ENCODE measurements at regions not wholly inside any gene's neighbourhood (a gene's known extent, or its start where the extent isn't known, plus 50 kb on each side); places are given as distances from the start of the nearest gene placed in this dataset.

DNA sequence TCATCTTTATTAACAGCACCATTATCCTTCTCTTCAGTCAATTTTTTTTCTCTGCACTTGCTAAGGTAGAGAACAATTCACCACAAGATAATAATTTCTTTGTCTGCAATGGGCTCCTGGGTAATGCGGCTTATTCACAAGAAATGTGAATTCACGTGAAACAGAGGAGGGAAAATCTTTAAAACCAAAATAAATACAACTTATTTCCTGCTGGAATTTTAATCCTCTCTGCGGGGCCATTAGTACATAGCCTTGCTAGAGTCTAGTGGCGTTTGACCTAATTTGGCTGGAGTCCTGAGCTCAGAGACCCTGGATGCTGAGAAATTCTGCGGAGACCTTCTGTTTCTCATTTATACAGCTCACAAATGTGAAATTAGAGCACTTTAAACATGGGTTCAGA is 319.3 kb upstream of the MMADHC start:
- Histone ChIP-seq H3K27ac (ENCODE audit: low read depth in 2 of 2, low read length in 2 of 2) (no peak overlapping the region), H3K27me3 (ENCODE audit: control insufficient read depth in 2 of 2, insufficient read depth in 2 of 2, low read length in 2 of 2) (no peaks in the 10 kb centered on the region), H3K4me3 (ENCODE audit: low read length in 2 of 2) (no peak overlapping the region), H3K9me3 (ENCODE audit: control insufficient read depth in 2 of 2, low read length in 2 of 2) (no peaks in the 10 kb centered on the region), H3K9ac (ENCODE audit: low read depth in 1 of 2, low read length in 2 of 2) (no peak overlapping the region), H3K36me3 (ENCODE audit: control insufficient read depth in 2 of 2, insufficient read depth in 2 of 2, low read length in 2 of 2) (no peaks in the 10 kb centered on the region), H3K4me1 (ENCODE audit: control insufficient read depth in 2 of 2, insufficient read depth in 2 of 2, low read length in 2 of 2) (no peaks in the 10 kb centered on the region)

DNA sequence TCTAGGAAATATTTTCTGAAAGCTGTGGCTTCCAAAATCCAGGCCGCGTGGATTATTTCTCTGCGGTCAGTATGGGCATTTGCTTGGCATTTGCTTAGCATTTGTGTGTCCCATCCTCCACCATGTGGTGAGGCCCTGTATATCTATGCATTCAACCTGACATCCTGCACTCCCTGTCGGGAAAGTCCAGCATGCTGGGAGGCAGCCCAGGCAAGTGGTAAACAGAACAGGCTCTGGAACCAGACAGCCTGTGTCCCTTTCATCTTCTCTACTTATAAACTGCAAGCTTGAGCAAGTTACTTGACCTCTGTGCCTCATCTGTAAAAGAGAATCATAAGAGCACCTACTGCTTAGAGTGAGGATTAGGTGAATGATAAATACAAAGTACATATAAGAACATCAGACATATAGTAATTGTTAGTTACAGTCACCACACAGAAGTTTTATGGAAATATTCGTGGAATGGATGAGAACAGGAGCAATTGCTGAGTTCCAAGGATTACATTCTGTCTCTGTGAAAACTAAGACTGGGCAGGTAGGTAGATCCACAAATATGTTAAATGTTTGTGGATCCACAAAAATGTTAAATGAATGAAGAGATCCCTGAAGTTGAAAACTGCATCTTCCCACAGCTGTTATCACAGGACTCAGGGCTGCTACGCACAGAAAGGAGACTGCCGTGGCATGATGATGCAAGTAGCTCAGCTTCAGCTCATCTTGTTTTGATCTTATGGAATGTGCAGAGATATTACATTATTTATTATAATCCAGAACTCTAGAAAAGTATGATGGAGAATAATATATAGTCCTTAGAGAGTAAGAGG is 317.0 kb upstream of the MMADHC start:
- H3K4me1 ChIP-seq (ENCODE audit: control insufficient read depth in 2 of 2, insufficient read depth in 2 of 2, low read length in 2 of 2) = no peaks in the 10 kb centered on the region
- H3K36me3 ChIP-seq (ENCODE audit: control insufficient read depth in 2 of 2, insufficient read depth in 2 of 2, low read length in 2 of 2) = no peaks in the 10 kb centered on the region
- H3K9me3 ChIP-seq (ENCODE audit: control insufficient read depth in 2 of 2, low read length in 2 of 2) = no peaks in the 10 kb centered on the region

GRCh38 chr2:149903626-149904025 is 316.1 kb upstream of the MMADHC start:
- no peak overlapping the region for H3K27ac ChIP-seq (ENCODE audit: low read depth in 2 of 2, low read length in 2 of 2)
- H3K4me1 ChIP-seq (ENCODE audit: control insufficient read depth in 2 of 2, insufficient read depth in 2 of 2, low read length in 2 of 2) = no peaks in the 10 kb centered on the region
- no peaks in the 10 kb centered on the region for H3K36me3 ChIP-seq (ENCODE audit: control insufficient read depth in 2 of 2, insufficient read depth in 2 of 2, low read length in 2 of 2)

More for the DNA sequence above, 317.0 kb upstream of the MMADHC start:
- no peak overlapping the region for H3K27ac ChIP-seq (ENCODE audit: low read depth in 2 of 2, low read length in 2 of 2)
- no peak overlapping the region for H3K4me3 ChIP-seq (ENCODE audit: low read length in 2 of 2)
- no peaks in the 10 kb centered on the region for H3K27me3 ChIP-seq (ENCODE audit: control insufficient read depth in 2 of 2, insufficient read depth in 2 of 2, low read length in 2 of 2)
- no peak overlapping the region for H3K9ac ChIP-seq (ENCODE audit: low read depth in 1 of 2, low read length in 2 of 2)

GRCh38 chr2:149902081-149902480 is 314.5 kb upstream of the MMADHC start:
- H3K4me3 ChIP-seq (ENCODE audit: low read length in 2 of 2) = no peak overlapping the region
- no peaks in the 10 kb centered on the region for H3K36me3 ChIP-seq (ENCODE audit: control insufficient read depth in 2 of 2, insufficient read depth in 2 of 2, low read length in 2 of 2)
- no peak overlapping the region for H3K9ac ChIP-seq (ENCODE audit: low read depth in 1 of 2, low read length in 2 of 2)
- no peaks in the 10 kb centered on the region for H3K9me3 ChIP-seq (ENCODE audit: control insufficient read depth in 2 of 2, low read length in 2 of 2)
- H3K4me1 ChIP-seq (ENCODE audit: control insufficient read depth in 2 of 2, insufficient read depth in 2 of 2, low read length in 2 of 2) = no peaks in the 10 kb centered on the region
- H3K27ac ChIP-seq (ENCODE audit: low read depth in 2 of 2, low read length in 2 of 2) = no peak overlapping the region
- no peaks in the 10 kb centered on the region for H3K27me3 ChIP-seq (ENCODE audit: control insufficient read depth in 2 of 2, insufficient read depth in 2 of 2, low read length in 2 of 2)

More at GRCh38 chr2:149903626-149904025, 316.1 kb upstream of the MMADHC start:
- H3K27me3 ChIP-seq (ENCODE audit: control insufficient read depth in 2 of 2, insufficient read depth in 2 of 2, low read length in 2 of 2) = no peaks in the 10 kb centered on the region
- H3K9me3 ChIP-seq (ENCODE audit: control insufficient read depth in 2 of 2, low read length in 2 of 2) = no peaks in the 10 kb centered on the region
- no peak overlapping the region for H3K4me3 ChIP-seq (ENCODE audit: low read length in 2 of 2)
- H3K9ac ChIP-seq (ENCODE audit: low read depth in 1 of 2, low read length in 2 of 2) = no peak overlapping the region

DNA sequence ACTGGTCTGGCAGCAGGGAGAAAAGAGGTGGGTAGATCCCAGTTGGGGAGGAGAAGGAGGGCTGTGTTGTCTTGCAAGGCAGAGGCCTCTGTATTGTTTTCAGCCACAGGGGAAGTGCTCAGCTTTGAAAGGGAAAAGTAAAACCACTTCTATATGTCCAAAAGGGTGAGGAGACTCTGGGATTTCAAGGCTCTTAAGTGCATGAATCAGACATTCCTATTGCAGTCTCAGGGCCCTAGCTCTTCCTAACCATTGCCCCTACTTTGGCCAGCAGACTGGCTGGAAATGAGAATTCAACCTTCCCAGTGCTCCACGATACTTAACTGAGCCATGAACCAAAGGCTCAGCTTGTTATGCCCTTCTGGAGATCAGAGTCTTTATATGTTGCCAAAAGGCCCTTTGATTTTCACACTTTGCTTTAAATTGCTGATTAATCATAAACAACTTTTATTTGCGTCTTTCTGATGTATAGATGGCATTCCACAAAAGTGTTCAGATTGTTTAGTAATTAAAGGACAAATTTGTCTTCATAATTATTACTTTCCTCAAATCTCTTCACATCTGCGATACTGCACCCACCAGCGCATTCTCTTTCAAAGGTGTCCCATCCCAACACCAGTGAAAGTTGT is 313.8 kb upstream of the MMADHC start:
- H3K27me3 ChIP-seq (ENCODE audit: control insufficient read depth in 2 of 2, insufficient read depth in 2 of 2, low read length in 2 of 2) = no peaks in the 10 kb centered on the region
- H3K4me3 ChIP-seq (ENCODE audit: low read length in 2 of 2) = no peak overlapping the region
- H3K36me3 ChIP-seq (ENCODE audit: control insufficient read depth in 2 of 2, insufficient read depth in 2 of 2, low read length in 2 of 2) = no peaks in the 10 kb centered on the region
- no peaks in the 10 kb centered on the region for H3K9me3 ChIP-seq (ENCODE audit: control insufficient read depth in 2 of 2, low read length in 2 of 2)
- no peaks in the 10 kb centered on the region for H3K4me1 ChIP-seq (ENCODE audit: control insufficient read depth in 2 of 2, insufficient read depth in 2 of 2, low read length in 2 of 2)
- H3K9ac ChIP-seq (ENCODE audit: low read depth in 1 of 2, low read length in 2 of 2) = no peak overlapping the region
- H3K27ac ChIP-seq (ENCODE audit: low read depth in 2 of 2, low read length in 2 of 2) = no peak overlapping the region

DNA sequence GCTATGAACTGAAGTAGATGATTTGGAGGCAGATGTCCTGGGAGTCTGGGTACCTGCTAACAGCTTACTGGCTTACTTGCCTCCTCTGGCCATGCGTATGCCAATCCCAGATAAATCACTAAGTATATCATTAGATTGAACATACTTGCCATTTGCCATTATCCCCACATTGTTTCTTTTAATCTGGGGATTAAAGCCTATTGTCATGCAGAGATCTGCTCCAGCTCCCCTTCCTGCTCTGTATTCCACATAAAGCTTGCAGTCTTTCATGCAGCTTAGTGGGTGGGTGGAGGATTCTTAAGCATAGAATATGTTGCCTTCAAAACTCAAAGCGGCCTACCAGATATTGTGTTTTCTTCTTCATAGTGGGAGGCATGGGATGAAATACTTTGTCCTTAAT is 311.8 kb upstream of the MMADHC start:
- no peak overlapping the region for H3K4me3 ChIP-seq (ENCODE audit: low read length in 2 of 2)
- no peak overlapping the region for H3K27ac ChIP-seq (ENCODE audit: low read depth in 2 of 2, low read length in 2 of 2)
- H3K36me3 ChIP-seq (ENCODE audit: control insufficient read depth in 2 of 2, insufficient read depth in 2 of 2, low read length in 2 of 2) = no peaks in the 10 kb centered on the region
- H3K9me3 ChIP-seq (ENCODE audit: control insufficient read depth in 2 of 2, low read length in 2 of 2) = no peaks in the 10 kb centered on the region
- no peak overlapping the region for H3K9ac ChIP-seq (ENCODE audit: low read depth in 1 of 2, low read length in 2 of 2)
- H3K4me1 ChIP-seq (ENCODE audit: control insufficient read depth in 2 of 2, insufficient read depth in 2 of 2, low read length in 2 of 2) = no peaks in the 10 kb centered on the region
- H3K27me3 ChIP-seq (ENCODE audit: control insufficient read depth in 2 of 2, insufficient read depth in 2 of 2, low read length in 2 of 2) = no peaks in the 10 kb centered on the region

DNA sequence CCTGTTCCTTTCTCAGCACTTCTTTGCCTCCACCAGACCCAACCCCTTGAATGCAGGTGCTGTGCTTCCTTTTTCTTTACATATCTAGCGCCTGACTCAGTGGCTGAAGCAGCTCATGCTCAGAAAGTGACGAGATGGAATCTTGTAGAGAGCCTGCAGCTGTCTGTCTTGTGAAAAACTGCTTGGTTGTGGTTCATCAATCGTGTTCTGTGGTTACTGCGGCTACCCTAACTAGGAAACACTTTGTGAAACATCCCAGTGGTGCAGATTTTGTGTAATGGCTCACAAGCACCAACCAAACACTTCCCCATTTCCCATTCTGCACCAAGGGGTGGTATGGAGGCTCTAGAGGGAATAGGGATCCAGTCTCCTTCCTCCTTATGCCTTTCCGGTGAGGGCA is 307.2 kb upstream of the MMADHC start:
- Histone ChIP-seq H3K4me3 (ENCODE audit: low read length in 2 of 2) (no peak overlapping the region), H3K9me3 (ENCODE audit: control insufficient read depth in 2 of 2, low read length in 2 of 2) (no peaks in the 10 kb centered on the region), H3K36me3 (ENCODE audit: control insufficient read depth in 2 of 2, insufficient read depth in 2 of 2, low read length in 2 of 2) (no peaks in the 10 kb centered on the region), H3K27me3 (ENCODE audit: control insufficient read depth in 2 of 2, insufficient read depth in 2 of 2, low read length in 2 of 2) (no peaks in the 10 kb centered on the region), H3K4me1 (ENCODE audit: control insufficient read depth in 2 of 2, insufficient read depth in 2 of 2, low read length in 2 of 2) (no peaks in the 10 kb centered on the region), H3K9ac (ENCODE audit: low read depth in 1 of 2, low read length in 2 of 2) (no peak overlapping the region), H3K27ac (ENCODE audit: low read depth in 2 of 2, low read length in 2 of 2) (no peak overlapping the region)

DNA sequence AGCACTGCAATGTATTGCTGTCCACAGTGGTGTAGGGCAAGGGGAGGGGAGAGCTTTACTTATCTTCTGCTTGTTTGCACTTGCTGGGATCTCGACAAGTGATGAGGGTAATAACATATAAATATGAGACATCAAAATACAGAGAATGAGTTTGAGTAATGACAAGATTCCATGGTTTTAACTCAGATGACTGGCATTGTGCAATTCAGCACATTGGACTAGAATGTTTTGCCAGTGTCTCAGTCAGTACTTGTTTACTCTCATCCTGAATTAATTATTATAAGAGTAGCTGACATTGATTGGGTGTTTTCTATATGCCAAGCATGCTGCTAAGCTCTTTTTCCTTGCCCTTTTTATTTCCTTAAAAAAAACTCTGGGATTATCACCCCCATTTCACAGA is 306.7 kb upstream of the MMADHC start:
- Histone ChIP-seq H3K4me1 (ENCODE audit: control insufficient read depth in 2 of 2, insufficient read depth in 2 of 2, low read length in 2 of 2) (no peaks in the 10 kb centered on the region), H3K27ac (ENCODE audit: low read depth in 2 of 2, low read length in 2 of 2) (no peak overlapping the region), H3K9me3 (ENCODE audit: control insufficient read depth in 2 of 2, low read length in 2 of 2) (no peaks in the 10 kb centered on the region), H3K4me3 (ENCODE audit: low read length in 2 of 2) (no peak overlapping the region), H3K36me3 (ENCODE audit: control insufficient read depth in 2 of 2, insufficient read depth in 2 of 2, low read length in 2 of 2) (no peaks in the 10 kb centered on the region), H3K9ac (ENCODE audit: low read depth in 1 of 2, low read length in 2 of 2) (no peak overlapping the region), H3K27me3 (ENCODE audit: control insufficient read depth in 2 of 2, insufficient read depth in 2 of 2, low read length in 2 of 2) (no peaks in the 10 kb centered on the region)

DNA sequence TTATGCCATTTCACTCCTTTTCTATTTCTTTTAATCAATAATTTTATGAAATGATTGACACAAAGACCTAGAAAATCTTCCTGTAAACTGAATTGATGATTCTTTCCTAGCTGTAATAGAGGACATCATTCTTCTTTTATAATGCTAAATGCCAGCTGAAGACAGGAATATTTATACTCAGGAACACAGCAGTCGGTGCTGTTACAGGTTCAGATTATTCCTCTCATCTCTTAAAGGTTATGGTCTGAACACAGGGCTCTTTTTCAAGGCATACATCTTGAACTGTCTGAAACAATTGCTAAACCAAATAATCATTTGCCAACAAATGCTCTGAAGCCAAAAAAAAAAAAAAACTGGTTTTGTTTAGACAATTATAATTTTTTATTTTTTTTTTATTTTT is 305.0 kb upstream of the MMADHC start:
- Histone ChIP-seq H3K27me3 (ENCODE audit: control insufficient read depth in 2 of 2, insufficient read depth in 2 of 2, low read length in 2 of 2) (no peaks in the 10 kb centered on the region), H3K4me3 (ENCODE audit: low read length in 2 of 2) (no peak overlapping the region)

DNA sequence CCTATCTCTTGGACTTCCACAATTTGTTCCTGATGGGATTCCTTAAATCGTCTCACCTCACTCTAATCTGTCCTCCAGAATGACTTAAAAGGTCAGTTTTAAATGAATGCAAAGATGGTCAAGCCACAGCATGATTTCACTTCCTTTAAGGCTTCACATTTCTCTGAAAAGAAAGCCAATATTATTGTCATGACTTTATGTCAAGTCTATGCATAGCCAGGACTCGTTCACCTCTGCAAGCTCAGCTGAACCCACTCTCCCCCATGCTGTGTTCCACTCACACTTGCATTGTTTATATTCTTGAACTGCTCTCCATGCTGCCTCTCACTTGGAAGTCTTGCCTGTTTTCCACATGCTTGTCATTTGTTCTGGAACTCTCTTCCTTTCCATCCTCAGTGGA is 298.4 kb upstream of the MMADHC start:
- Histone ChIP-seq H3K4me1 (ENCODE audit: control insufficient read depth in 2 of 2, insufficient read depth in 2 of 2, low read length in 2 of 2) (no peaks in the 10 kb centered on the region), H3K27me3 (ENCODE audit: control insufficient read depth in 2 of 2, insufficient read depth in 2 of 2, low read length in 2 of 2) (no peaks in the 10 kb centered on the region), H3K36me3 (ENCODE audit: control insufficient read depth in 2 of 2, insufficient read depth in 2 of 2, low read length in 2 of 2) (no peaks in the 10 kb centered on the region), H3K4me3 (ENCODE audit: low read length in 2 of 2) (no peak overlapping the region), H3K9ac (ENCODE audit: low read depth in 1 of 2, low read length in 2 of 2) (no peak overlapping the region), H3K27ac (ENCODE audit: low read depth in 2 of 2, low read length in 2 of 2) (no peak overlapping the region), H3K9me3 (ENCODE audit: control insufficient read depth in 2 of 2, low read length in 2 of 2) (no peaks in the 10 kb centered on the region)

More for the DNA sequence above, 305.0 kb upstream of the MMADHC start:
- Histone ChIP-seq H3K27ac (ENCODE audit: low read depth in 2 of 2, low read length in 2 of 2) (no peak overlapping the region), H3K36me3 (ENCODE audit: control insufficient read depth in 2 of 2, insufficient read depth in 2 of 2, low read length in 2 of 2) (no peaks in the 10 kb centered on the region), H3K9me3 (ENCODE audit: control insufficient read depth in 2 of 2, low read length in 2 of 2) (no peaks in the 10 kb centered on the region), H3K4me1 (ENCODE audit: control insufficient read depth in 2 of 2, insufficient read depth in 2 of 2, low read length in 2 of 2) (no peaks in the 10 kb centered on the region), H3K9ac (ENCODE audit: low read depth in 1 of 2, low read length in 2 of 2) (no peak overlapping the region)
